Gastrocnemius medialis (tissue), 4 donors: ENCODE measurements at regions not wholly inside any gene's neighbourhood (a gene's known extent, or its start where the extent isn't known, plus 50 kb on each side); places are given as distances from the start of the nearest gene placed in this dataset.

Experiments used
- ATAC-seq, 2 donors: fragments of 150-250 bp; one replicate each; pipeline ENCODE4 v1.9.1; 2016
- DNase-seq, 2 donors: peaks; one replicate each; pipeline ENCODE4 v3.0.0-alpha.2; 2019
- H3K27ac ChIP-seq, 4 donors: fragments of 200-600 bp; sonication (generic); 1 replicate in 1 of 4; 2 replicates in 3 of 4; pipeline ENCODE4 v1.5.1; 2016 to 2018; ENCODE audit warnings: mild to moderate bottlenecking in 2 of 4, moderate library complexity in 1 of 4
- H3K27me3 ChIP-seq, 3 donors: fragments of 200-600 bp; sonication (generic) in 2 of 3; 1 replicate in 1 of 3; 2 replicates in 2 of 3; pipeline versions ENCODE4 v1.5.1 to v1.6.0; 2016 to 2019; ENCODE audit warnings: mild to moderate bottlenecking in 1 of 3, moderate library complexity in 1 of 3
- H3K36me3 ChIP-seq, 2 donors: fragments of 200-600 bp; sonication (generic) in 1 of 2; one replicate each; pipeline ENCODE4 v1.5.1; 2017 to 2018
- H3K4me1 ChIP-seq, 2 donors: fragments of 200-600 bp; sonication (generic) in 1 of 2; one replicate each; pipeline ENCODE4 v1.5.1; 2016 to 2017; ENCODE audit warnings: mild to moderate bottlenecking in 2 of 2
- H3K4me3 ChIP-seq, 4 donors: fragments of 200-600 bp; sonication (generic) in 3 of 4; 1 replicate in 1 of 4; 2 replicates in 3 of 4; pipeline ENCODE4 v1.5.1; 2016 to 2019; ENCODE audit warnings: mild to moderate bottlenecking in 2 of 4
- H3K9me3 ChIP-seq, 3 donors: fragments of 200-600 bp; sonication (generic) in 2 of 3; 1 replicate in 1 of 3; 2 replicates in 2 of 3; pipeline ENCODE4 v1.5.1; 2016 to 2019
- POLR2A ChIP-seq, 2 donors: fragments of 450-650 bp; IDR thresholded peaks; one replicate each; pipeline ENCODE4 v1.6.1; 2017; ENCODE audit warnings: antibody characterized with exemption in 2 of 2, mild to moderate bottlenecking in 2 of 2, moderate library complexity in 2 of 2
- in situ Hi-C, 4 donors: fragments of 200-750 bp; cut with MboI; loops; one replicate each; pipeline versions ENCODE4 v1.15.0 to v1.8.0; 2017; ENCODE audit warnings: low sequenced_read_pairs in 4 of 4
- intact Hi-C: fragments of 100-400 bp; cut with DNase I; formaldehyde crosslinking; loops from one replicate; pipeline ENCODE4 v1.15.1; 2023; ENCODE audit warnings: low total_unique reads
- TF ChIP-seq, protein P1 (sequence below), 5 experiments: fragments of 450-650 bp in 3 of 5; fragments of 200-600 bp in 2 of 5; sonication (generic) in 2 of 5; IDR thresholded peaks in 4 of 5; conservative IDR thresholded peaks in 1 of 5; 1 replicate in 4 of 5; 2 replicates in 1 of 5; pipeline ENCODE4 v1.5.1; 2016 to 2019; ENCODE audit warnings: antibody characterized with exemption in 5 of 5, mild to moderate bottlenecking in 3 of 5, moderate library complexity in 3 of 5

DNA sequence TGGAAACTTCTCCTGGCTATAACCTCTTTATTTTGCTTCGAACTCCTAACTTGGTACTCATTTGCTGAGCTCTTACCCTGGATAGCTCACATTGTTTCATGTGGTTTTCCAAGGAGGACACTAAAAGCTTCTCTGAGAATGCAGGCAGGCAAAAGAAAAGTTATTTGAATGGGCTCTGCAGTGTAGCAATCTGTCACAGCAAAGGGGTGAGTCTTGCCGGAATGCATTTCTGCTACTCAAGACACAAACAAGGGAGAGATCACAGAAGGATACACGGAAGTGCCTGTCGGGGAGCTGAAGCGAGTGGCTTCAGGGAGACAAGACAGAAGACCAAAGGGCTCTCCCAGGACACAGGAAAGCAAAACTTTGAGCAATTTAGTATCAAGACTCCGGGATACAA lies 265.4 kb downstream of the SS18 start:
- TF ChIP-seq POLR2A (IDR thresholded peaks at IDR 0.05), result no peak
- TF ChIP-seq, protein P1, sequence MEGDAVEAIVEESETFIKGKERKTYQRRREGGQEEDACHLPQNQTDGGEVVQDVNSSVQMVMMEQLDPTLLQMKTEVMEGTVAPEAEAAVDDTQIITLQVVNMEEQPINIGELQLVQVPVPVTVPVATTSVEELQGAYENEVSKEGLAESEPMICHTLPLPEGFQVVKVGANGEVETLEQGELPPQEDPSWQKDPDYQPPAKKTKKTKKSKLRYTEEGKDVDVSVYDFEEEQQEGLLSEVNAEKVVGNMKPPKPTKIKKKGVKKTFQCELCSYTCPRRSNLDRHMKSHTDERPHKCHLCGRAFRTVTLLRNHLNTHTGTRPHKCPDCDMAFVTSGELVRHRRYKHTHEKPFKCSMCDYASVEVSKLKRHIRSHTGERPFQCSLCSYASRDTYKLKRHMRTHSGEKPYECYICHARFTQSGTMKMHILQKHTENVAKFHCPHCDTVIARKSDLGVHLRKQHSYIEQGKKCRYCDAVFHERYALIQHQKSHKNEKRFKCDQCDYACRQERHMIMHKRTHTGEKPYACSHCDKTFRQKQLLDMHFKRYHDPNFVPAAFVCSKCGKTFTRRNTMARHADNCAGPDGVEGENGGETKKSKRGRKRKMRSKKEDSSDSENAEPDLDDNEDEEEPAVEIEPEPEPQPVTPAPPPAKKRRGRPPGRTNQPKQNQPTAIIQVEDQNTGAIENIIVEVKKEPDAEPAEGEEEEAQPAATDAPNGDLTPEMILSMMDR (IDR thresholded peaks at IDR 0.05 in 4 of 5, conservative IDR thresholded peaks at IDR 0.05 in 1 of 5), result no peak
- no peaks in the 10 kb centered on the region for H3K9me3 ChIP-seq
- no peak overlapping the region for H3K4me3 ChIP-seq
- no peak for ATAC-seq
- H3K36me3 ChIP-seq, result no peaks in the 10 kb centered on the region
- in situ Hi-C loops, result loop anchor here in 2 of 4 donors (25.0 kb wide), 2 partner anchors 738 to 938 kb away; no protein-coding TSS in a partner anchor
- no peak overlapping the region for H3K27ac ChIP-seq
- no peaks in the 10 kb centered on the region for H3K4me1 ChIP-seq
- H3K27me3 ChIP-seq, result no peaks in the 10 kb centered on the region
- intact Hi-C loops, result no loop called here
- no peak for DNase-seq

DNA sequence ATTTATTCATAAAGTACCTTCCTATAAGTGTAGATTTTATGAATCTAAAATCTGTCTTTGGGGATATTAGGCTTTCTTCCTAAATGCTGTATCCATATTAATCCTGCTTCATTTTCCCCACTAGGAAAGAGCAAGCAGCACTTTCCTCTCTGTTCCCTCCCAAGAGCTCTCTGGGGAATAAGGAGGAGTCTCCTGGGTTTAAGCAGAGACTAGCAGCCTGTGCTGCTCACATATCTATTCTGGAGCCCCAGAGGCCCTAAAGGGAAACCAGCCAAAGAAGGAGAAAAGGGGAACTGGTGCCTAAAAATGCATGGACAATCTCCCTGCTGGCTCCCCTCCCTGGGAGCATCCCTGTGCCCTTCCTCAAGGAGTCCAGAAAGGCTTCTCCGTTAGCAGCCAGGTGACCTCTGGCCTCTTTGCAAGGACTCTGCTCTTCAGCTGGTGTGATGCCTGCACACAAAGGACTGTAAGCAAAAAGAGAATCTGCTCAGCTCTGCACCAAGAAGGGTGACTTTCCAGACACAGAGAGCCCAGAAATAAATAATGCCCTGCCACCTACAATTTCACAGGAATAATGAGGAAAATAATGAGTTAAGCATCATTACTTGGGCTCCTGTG lies 270.6 kb downstream of the SS18 start:
- no peak overlapping the region for H3K27ac ChIP-seq
- TF ChIP-seq, protein P1 (IDR thresholded peaks at IDR 0.05 in 4 of 5, conservative IDR thresholded peaks at IDR 0.05 in 1 of 5), result no peak
- TF ChIP-seq POLR2A (IDR thresholded peaks at IDR 0.05), result no peak
- no peaks in the 10 kb centered on the region for H3K4me1 ChIP-seq
- H3K9me3 ChIP-seq, result no peaks in the 10 kb centered on the region
- DNase-seq (no peak), ATAC-seq (no peak)
- intact Hi-C loops, result no loop called here
- H3K36me3 ChIP-seq, result no peaks in the 10 kb centered on the region
- no peaks in the 10 kb centered on the region for H3K27me3 ChIP-seq
- in situ Hi-C loops, result no loop called here
- no peak overlapping the region for H3K4me3 ChIP-seq

DNA sequence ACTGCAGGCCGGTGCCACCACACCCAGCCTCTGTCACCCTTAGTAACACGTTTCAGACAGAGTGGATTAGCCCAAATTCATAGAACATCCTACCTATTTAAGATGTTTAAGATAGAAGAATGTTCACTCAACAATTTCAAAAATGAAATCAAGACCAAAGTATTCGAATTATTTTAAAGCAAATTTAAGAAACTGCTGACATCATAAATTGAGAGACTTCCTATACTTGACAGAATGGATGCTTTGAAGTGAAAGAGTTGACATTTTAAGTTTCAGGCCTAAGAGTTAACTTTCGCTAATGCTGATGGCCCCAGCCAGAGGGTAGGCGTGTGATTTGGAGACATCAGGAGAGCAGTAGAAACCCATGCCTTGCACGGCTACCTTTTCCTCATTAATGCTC lies 271.9 kb downstream of the SS18 start:
- Histone ChIP-seq H3K36me3 (no peaks in the 10 kb centered on the region), H3K4me3 (no peak overlapping the region), H3K27me3 (no peaks in the 10 kb centered on the region), H3K9me3 (no peaks in the 10 kb centered on the region), H3K27ac (no peak overlapping the region), H3K4me1 (no peaks in the 10 kb centered on the region)
- DNase-seq (no peak), ATAC-seq (no peak)
- in situ Hi-C loops, result no loop called here
- intact Hi-C loops, result no loop called here
- TF ChIP-seq, protein P1 (IDR thresholded peaks at IDR 0.05 in 4 of 5, conservative IDR thresholded peaks at IDR 0.05 in 1 of 5), result no peak
- no peak for TF ChIP-seq POLR2A (IDR thresholded peaks at IDR 0.05)

DNA sequence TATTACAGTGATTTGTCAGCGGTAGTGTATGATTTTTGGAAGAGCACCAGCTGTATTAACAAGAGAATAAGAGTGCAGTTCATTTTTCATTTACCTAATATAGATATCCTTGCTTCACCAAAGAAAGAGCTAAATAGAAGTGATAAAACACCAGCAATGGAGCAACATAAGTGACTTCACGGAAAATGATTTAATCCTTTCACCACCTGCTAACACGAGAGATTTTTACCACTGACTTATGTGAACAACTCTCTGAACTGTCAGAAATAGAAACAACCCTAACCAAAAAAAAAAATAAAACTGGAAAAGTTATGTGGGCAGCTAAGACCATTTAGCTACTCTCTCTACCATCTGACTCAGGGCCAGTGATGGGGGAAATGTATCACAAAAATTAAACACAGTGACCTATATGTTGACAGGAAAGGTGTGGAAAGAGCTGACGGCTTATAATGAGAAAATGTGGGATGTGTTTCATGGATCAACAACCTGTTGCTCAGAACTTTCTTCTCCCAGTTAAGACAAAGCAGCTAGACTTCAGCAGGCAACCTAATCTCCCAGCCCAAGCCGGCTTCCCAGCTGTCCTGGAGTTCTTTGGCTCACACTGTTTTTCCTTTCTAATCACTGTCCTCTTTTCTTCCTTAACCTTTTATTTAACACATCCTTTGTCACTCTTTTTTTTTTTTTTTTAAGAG lies 272.7 kb downstream of the SS18 start:
- TF ChIP-seq, protein P1 (IDR thresholded peaks at IDR 0.05 in 4 of 5, conservative IDR thresholded peaks at IDR 0.05 in 1 of 5), result no peak
- no peak for TF ChIP-seq POLR2A (IDR thresholded peaks at IDR 0.05)
- intact Hi-C loops, result no loop called here
- Histone ChIP-seq H3K27ac (no peak overlapping the region), H3K4me1 (no peaks in the 10 kb centered on the region), H3K27me3 (no peaks in the 10 kb centered on the region), H3K4me3 (no peak overlapping the region), H3K36me3 (no peaks in the 10 kb centered on the region), H3K9me3 (no peaks in the 10 kb centered on the region)
- no peak for DNase-seq
- ATAC-seq, result no peak
- in situ Hi-C loops, result no loop called here
